ENCODE measurements at regions not wholly inside any gene's neighbourhood (a gene's known extent, or its start where the extent isn't known, plus 50 kb on each side); places are given as distances from the start of the nearest gene placed in this dataset.

- no peak for DNase-seq (ENCODE audit: low read depth in 1 of 2, low spot score in 1 of 2)
- FAIRE-seq: no peak
- Histone ChIP-seq H3K4me1 (no peaks in the 10 kb centered on the region), H3K4me3 (no peak overlapping the region), H3K4me2 (no peak overlapping the region), H3K9me3 (no peaks in the 10 kb centered on the region), H3K27ac (no peak overlapping the region)
- ChIA-PET POLR2A (no interaction called here), CTCF (interaction anchor here (0.6 kb wide), 2 partner anchors 14 to 18 kb away, joined by 5 read pairs; no protein-coding TSS in a partner anchor)
- 36% methylated on average over 7 of the region's 7 CpGs for WGBS (ENCODE audit: missing lambda C conversion rate)
- ATAC-seq: no peak
- TF ChIP-seq CTCF (IDR thresholded peaks at IDR 0.05): no peak
- no peak for TF ChIP-seq PBX3 (IDR thresholded peaks at IDR 0.05)
- no peak for TF ChIP-seq ESRRA (IDR thresholded peaks at IDR 0.05; ENCODE audit: borderline replicate concordance, low read length)
- no peak for TF ChIP-seq HOXA7 (CRISPR knock-in tag; IDR thresholded peaks at IDR 0.05)
- no peak for TF ChIP-seq CBX2 (IDR thresholded peaks at IDR 0.05; ENCODE audit: borderline replicate concordance, low read depth)
- no peak for TF ChIP-seq CHD2 (IDR thresholded peaks at IDR 0.05; ENCODE audit: low read length, partially characterized antibody)
- TF ChIP-seq TP53 (CRISPR knock-in tag; IDR thresholded peaks at IDR 0.05): no peak
- TF ChIP-seq NPAS2 (CRISPR knock-in tag; IDR thresholded peaks at IDR 0.05; ENCODE audit: borderline replicate concordance): no peak
Observed at GRCh38 chr15:81950841-81951414, 94.9 kb downstream of the MEX3B start.

GRCh38 chr15:81948751-81949150, 97.1 kb downstream of the MEX3B start:
- POLR2A ChIA-PET: no interaction called here
- ATAC-seq (no peak), FAIRE-seq (no peak), DNase-seq (ENCODE audit: low read depth in 1 of 2, low spot score in 1 of 2) (no peak)
- TF ChIP-seq RFX5 (IDR thresholded peaks at IDR 0.05) (no peak), MAZ (IDR thresholded peaks at IDR 0.05; ENCODE audit: borderline replicate concordance, low read depth, low read length) (no peak), RAD21 (conservative IDR thresholded peaks at IDR 0.05 in 1 of 2, IDR thresholded peaks at IDR 0.05 in 1 of 2) (no peak)
- Histone ChIP-seq H3K9me3 (no peaks in the 10 kb centered on the region), H3K4me3 (no peak overlapping the region), H3K27ac (no peak overlapping the region), H3K4me1 (no peaks in the 10 kb centered on the region), H3K4me2 (no peak overlapping the region)
- CTCF ChIA-PET: interaction anchor here (0.6 to 1.2 kb wide), 2 partner anchors 9 to 189 kb away, joined by 3 read pairs; no protein-coding TSS in a partner anchor
- WGBS (ENCODE audit: missing lambda C conversion rate): 55% methylated on average over 11 of the region's 11 CpGs

GRCh38 chr15:81948222-81948621, 97.6 kb downstream of the MEX3B start:
- no peak overlapping the region for H3K27ac ChIP-seq
- no peaks in the 10 kb centered on the region for H3K9me3 ChIP-seq
- TF ChIP-seq NFE2L2 (conservative IDR thresholded peaks at IDR 0.05; ENCODE audit: low read length) (no peak), ESRRA (IDR thresholded peaks at IDR 0.05; ENCODE audit: borderline replicate concordance, low read length) (no peak), BCL3 (IDR thresholded peaks at IDR 0.05) (no peak), MYC (IDR thresholded peaks at IDR 0.05; ENCODE audit: borderline replicate concordance, low read length) (no peak), JUNB (IDR thresholded peaks at IDR 0.05) (no peak), FOXS1 (CRISPR knock-in tag; IDR thresholded peaks at IDR 0.05) (no peak), ELK1 (IDR thresholded peaks at IDR 0.05; ENCODE audit: low read depth, low read length) (no peak), NR3C1 (IDR thresholded peaks at IDR 0.05) (no peak), KDM1A (IDR thresholded peaks at IDR 0.05; ENCODE audit: low read depth) (no peak), CHD2 (IDR thresholded peaks at IDR 0.05; ENCODE audit: low read length, partially characterized antibody) (no peak), CBX2 (IDR thresholded peaks at IDR 0.05; ENCODE audit: borderline replicate concordance, low read depth) (no peak), HOXB5 (CRISPR knock-in tag; IDR thresholded peaks at IDR 0.05) (no peak), CEBPB (IDR thresholded peaks at IDR 0.05) (no peak), SMC3 (IDR thresholded peaks at IDR 0.05) (no peak)
- no peak overlapping the region for H3K4me2 ChIP-seq
- FAIRE-seq (no peak), ATAC-seq (no peak), DNase-seq (ENCODE audit: low read depth in 1 of 2, low spot score in 1 of 2) (no peak)
- ChIA-PET POLR2A (no interaction called here), CTCF (interaction anchor here (0.6 to 1.2 kb wide), 2 partner anchors 9 to 190 kb away, joined by 3 read pairs; no protein-coding TSS in a partner anchor)
- no peaks in the 10 kb centered on the region for H3K4me1 ChIP-seq
- H3K4me3 ChIP-seq: no peak overlapping the region
- 71% methylated on average over 8 of the region's 8 CpGs for WGBS (ENCODE audit: missing lambda C conversion rate)

Measured in A549 (cell line).